HG02610 (cell line): ENCODE measurements at regions not wholly inside any gene's neighbourhood (a gene's known extent, or its start where the extent isn't known, plus 50 kb on each side); places are given as distances from the start of the nearest gene placed in this dataset.
"Not testable (repeated sequence)": the region's sequence is repeated elsewhere in the genome, so short reads cannot be mapped to it uniquely, and the experiment has no call there.

Experiments used
- ATAC-seq: cut with Tn5 transposase; IDR thresholded peaks from one replicate; pipeline ENCODE4 v1.9.1; 2021; ENCODE audit warnings: mild to moderate bottlenecking, moderate library complexity; ENCODE audit not compliant: unreplicated experiment

DNA sequence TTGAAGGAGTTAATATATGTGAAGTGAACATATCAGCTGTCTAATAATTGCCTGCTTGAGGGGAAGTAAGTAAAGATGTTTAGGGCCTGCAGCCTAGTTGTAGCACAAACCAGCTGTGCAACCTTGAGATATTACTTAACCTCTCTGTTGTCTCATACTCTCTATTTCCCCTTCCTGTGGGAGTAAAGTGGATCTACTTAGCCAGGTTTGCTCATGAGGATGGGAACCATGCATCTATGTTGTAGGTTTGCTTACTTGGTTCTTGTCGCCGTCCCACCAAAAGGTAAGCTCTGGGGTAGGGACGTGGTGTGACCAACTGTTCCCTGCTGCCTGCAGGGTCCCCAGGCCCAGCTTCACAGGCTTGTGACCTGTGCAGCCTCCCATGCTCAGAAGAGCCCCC is 362.7 kb upstream of the SULF2 start:
- no peak for ATAC-seq

DNA sequence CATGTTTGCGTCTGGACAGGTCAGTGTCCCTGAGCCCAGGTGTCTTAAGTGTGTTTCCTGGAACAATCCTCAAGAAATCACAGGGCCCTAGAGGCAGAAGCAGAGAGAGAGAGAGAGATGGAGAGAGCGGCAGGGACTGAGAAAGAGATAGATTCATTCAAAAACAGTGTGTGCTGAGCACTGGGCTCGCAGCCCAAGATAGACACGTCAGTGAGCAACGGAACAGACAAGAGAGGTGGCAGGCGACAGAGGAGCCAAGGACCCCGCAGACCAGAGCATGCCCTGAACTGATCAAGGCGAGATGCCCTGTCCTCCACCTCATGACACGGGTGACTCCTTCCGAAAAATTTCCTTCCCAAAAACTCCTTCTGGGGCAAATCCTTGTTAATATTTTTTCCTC is 362.0 kb upstream of the SULF2 start:
- ATAC-seq: no peak

GRCh38 chr20:48146877-48147276 is 361.6 kb upstream of the SULF2 start:
- ATAC-seq: no peak

- ATAC-seq: no peak
Measured at GRCh38 chr20:48146308-48146707, 361.0 kb upstream of the SULF2 start.

DNA sequence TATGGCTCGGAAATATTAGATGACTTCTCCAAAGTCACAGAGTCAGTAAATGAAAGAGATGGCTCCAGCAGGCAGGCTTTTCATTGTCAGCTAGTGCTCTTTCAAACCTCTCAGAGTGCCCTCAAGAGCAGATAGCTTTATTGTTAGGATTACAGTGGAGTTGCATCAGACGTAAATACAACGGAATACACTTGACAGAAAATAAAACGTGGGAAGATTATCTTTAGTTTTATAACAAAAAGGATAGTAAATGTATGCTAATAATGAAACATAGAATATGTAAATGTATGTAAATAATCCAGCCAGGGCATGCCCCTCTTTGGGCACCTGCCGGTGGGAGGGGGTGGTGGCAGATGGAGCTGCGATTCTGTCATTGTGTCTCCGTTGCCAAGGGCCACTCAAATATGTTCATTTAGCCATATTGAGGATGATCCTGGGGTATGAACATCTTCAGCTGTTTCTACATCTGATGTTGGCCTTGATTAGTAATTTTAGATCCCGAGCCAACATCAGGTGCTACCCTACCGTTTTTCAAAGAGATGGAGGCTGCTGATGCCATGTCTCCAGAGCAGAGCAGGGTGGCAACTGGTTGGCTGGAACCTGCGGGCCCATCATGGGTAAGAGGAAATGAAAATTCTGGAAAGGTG is 358.3 kb upstream of the SULF2 start:
- no peak for ATAC-seq

DNA sequence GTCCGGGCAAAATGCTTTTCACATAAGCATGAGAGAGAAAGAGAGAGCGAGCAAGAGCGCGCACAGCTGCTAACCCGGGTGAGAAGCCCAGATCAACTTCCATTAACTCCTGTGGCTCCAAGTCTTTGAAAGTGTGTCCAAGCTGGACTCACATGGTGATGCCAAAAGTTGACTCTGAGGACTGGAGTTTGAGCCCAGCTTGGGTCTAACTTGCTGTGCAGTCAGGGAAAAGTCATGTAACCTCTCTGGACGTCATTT is 357.2 kb upstream of the SULF2 start:
- ATAC-seq: no peak

GRCh38 chr20:48141660-48142515 is 356.6 kb upstream of the SULF2 start:
- no peak for ATAC-seq

DNA sequence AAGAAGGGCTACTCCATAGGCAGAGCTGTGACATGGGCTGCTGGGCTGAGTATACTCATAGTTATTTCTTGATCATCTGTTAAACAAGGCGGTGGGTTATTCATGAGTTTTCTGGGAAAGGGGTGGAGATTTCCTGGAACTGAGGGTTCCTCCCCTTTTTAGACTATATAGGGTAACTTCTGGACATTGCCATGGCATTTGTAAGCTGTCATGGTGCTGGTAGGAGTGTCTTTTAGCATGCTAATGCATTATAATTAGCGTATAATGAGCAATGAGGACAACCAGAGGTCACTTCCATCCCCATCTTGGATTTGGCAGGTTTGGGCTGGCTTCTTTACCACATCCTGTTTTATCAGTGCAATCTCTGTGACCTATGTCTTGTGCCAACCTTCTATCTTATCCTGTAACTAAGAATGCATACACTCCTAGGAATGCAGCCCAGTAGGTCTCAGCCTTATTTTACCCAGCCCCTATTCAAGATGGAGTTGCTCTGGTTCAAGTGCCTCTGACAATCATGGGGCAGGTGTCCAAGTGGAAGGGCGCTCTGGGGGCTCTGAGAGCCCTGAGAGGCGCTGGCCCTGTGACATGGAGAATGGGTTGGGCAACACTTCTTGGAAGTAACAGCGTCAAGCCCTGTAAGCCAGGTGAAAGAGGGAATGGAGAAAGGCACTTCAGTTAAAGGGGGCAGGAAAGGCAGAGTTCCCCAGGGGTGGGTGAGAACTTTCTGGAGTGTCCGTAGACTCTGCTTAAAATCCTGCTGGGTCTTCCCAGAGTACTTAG is 354.2 kb upstream of the SULF2 start:
- no peak for ATAC-seq

DNA sequence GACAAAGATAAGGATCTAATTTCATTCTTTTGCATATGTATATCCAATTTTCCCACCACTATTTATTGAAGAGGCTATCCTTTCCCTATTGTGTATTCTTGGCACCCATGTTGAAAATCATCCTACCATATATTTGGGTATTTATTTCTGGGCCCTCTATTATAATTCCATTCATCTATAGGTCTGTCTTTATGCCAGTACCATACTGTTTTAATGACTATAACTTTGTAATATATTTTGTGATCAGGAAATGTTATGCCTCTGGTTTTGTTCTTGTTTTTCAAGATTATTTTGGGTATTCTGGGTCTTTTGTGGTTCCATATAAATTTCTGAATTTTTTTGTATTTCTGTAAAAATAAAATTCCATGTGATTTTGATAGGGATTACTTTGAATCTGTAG is 347.6 kb upstream of the SULF2 start:
- no peak for ATAC-seq

GRCh38 chr20:48131581-48131980 is 346.3 kb upstream of the SULF2 start:
- ATAC-seq: no peak

DNA sequence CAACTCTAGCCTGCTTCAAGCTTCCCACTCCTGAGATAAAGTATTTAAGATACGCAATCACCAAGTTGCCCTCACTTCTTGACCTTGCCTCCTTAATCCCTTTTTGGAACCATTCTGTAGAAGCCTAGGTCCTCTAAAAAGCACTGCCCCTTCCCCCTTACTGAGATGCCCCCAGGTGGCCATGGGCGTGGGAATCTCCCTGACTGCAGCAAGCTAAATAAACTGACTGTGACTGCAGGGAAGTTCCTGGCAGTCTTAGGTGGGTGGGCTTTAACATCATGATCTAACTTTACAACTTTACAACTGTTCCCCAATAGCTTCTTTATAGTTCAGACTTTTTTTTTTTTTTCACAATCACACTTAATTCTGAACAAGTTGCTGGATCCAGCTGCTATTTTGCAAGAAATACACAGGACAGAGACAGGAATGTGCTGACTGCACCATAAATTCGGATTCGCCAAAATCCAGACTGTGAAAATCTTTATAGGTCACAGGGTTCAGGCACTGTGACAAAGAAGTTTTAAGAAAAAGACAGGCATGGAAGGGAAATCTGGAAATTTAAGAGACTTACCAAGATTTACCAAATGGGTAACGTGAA is 344.2 kb upstream of the SULF2 start:
- ATAC-seq: no peak

- ATAC-seq: no peak
Measured at GRCh38 chr20:48128436-48128835, 343.2 kb upstream of the SULF2 start.

- ATAC-seq: not testable (repeated sequence)
Measured at GRCh38 chr20:48127964-48128363, 342.7 kb upstream of the SULF2 start.

DNA sequence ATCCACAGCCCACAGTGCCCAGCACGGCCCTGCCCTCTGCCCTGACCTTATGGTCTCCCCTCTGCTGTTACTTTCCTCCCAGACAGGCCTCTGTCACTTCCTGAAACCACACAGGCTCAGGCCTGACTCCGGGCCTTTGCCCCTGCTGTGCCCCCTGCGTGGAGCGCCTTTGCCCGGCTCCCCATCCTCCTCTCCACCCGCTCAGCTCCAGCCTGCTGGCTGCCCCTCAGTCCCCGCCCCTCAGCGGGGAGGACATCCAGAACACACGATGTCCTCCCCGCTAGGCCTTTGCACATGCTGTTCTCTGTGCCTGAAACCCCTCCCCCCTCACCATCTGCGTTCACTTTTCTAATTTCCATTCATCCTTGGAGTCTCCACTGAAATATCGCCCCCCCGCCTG is 341.9 kb upstream of the SULF2 start:
- ATAC-seq: not testable (repeated sequence)

DNA sequence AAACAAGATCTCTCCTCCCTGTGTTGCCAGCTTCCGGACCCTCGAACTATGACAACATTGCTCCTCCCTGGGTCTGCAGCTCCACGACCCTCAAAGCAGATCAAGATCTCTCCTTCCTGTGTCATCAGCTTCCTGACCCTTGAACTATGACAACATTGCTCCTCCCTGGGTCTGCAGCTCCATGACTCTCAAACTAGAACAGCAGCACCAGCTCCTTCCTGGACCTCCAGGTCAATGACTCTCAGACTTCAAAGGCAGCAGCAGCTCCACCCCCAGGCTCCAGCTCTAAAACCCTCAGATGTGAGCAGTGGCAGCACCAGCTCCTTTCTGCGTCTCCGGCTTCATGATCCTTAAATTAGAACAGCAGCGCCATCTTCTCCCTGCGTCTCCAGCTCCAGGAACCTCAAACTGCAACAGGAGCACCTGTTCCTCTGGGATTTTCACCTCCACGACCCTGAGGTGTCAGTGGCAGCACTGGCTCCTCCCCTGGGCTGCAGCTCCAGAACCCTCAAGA is 341.0 kb upstream of the SULF2 start:
- ATAC-seq: no peak

DNA sequence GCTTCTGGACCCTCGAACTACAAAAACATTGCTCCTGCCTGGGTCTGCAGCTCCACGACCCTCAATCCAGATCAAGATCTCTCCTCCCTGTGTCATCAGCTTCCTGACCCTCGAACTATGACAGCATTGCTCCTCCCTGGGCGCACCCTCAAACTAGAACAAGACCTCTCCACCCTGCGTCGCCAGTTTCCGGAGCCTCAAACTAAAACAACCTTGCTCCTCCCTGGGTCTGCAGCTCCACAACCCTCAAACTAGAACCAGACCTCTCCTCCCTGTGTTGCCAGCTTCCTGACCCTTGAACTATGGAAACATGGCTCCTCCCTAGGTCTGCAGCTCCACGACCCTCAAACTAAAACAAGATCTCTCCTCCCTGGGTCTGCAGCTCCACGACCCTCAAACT is 339.7 kb upstream of the SULF2 start:
- ATAC-seq: no peak

GRCh38 chr20:48124181-48124782 is 339.0 kb upstream of the SULF2 start:
- no peak for ATAC-seq

DNA sequence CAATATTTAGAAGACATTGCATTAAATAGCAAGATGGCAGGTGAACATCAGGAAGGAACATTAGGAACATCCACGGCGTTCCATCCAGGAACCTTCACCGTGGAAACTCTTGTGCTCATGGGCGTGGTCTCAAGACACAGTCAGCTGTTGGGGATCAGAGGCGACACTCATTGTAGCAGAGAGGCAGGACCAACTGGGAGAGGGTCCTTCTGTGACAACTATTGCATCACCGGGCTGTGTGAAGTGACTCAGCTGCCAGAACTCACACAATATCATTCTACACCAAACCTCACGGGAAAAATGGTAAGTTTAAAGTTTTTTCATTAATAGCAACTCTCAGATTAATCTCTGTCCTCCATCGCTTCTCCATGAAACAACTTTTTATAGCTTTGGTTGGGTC is 334.8 kb upstream of the SULF2 start:
- ATAC-seq: no peak

GRCh38 chr20:48119389-48119788 is 334.1 kb upstream of the SULF2 start:
- ATAC-seq: not testable (repeated sequence)

DNA sequence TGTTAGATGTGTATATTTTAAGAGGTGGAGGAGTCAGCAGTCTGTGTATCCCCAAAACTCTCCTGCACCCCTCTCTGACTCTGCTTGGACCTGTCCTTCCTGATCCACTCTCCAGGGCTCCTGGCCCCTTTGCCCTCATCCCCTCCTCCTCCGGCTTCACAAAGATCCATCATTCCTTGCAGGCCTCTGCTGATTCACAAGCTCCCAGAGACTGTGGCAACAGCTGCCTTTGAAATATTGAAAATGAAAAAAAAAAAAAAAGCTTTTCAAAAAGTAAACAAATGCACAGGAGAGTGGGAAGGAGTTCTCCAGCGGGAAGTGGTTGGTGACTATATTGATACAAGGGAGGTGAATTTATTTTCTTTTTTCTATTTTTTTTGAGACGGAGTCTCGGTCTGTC is 330.2 kb upstream of the SULF2 start:
- no peak for ATAC-seq

- ATAC-seq: no peak
Measured at GRCh38 chr20:48107560-48107959, 322.3 kb upstream of the SULF2 start.
